ENCODE measurements at regions not wholly inside any gene's neighbourhood (a gene's known extent, or its start where the extent isn't known, plus 50 kb on each side); places are given as distances from the start of the nearest gene placed in this dataset.
"Not testable (repeated sequence)": the region's sequence is repeated elsewhere in the genome, so short reads cannot be mapped to it uniquely, and the experiment has no call there.

GRCh38 chr14:21768116-21768874 lies 94.7 kb upstream of the OR4E1 start:
- no peak overlapping the region for H3K9ac ChIP-seq (ENCODE audit: low read depth, low read length)
- ChIA-PET CTCF (no interaction called here), POLR2A (ENCODE audit: unreplicated experiment) (no interaction called here)
- no peak overlapping the region for H4K8ac ChIP-seq (ENCODE audit: low read depth in 2 of 2, low read length in 2 of 2)
- no peak overlapping the region for H4K91ac ChIP-seq (ENCODE audit: insufficient read depth, low read depth, low read length)
- H3K27ac ChIP-seq (ENCODE audit: insufficient read depth, low read length) = no peak overlapping the region
- no peak overlapping the region for H3K14ac ChIP-seq (replicated peaks; ENCODE audit: low read depth, low read length)
- no CpG with 5 or more reads among the region's 5 CpGs for WGBS, 2 experiments (ENCODE audit: extremely low coverage in 2 of 2, insufficient read length in 1 of 2)
- no TSS peak for BruUV-seq (replicated peaks)
- no peaks in the 10 kb centered on the region for H3K79me1 ChIP-seq (ENCODE audit: low read depth in 1 of 2, low read length in 2 of 2)
- ATAC-seq (ENCODE audit: low read depth) = no peak
- H2BK15ac ChIP-seq (ENCODE audit: low read depth, low read length) = no peak overlapping the region
- H2AK9ac ChIP-seq (replicated peaks; ENCODE audit: low read depth, low read length, poor library complexity) = no peak overlapping the region
- H3K4ac ChIP-seq (ENCODE audit: low read depth, low read length) = no peak overlapping the region
- in situ Hi-C loops (cut with MboI; ENCODE audit: low sequenced_read_pairs) (no loop called here), intact Hi-C loops (cut with micrococcal nuclease) (no loop called here), dilution Hi-C loops (cut with HindIII; ENCODE audit: low sequenced_read_pairs, unreplicated experiment) (no loop called here)
- no peak overlapping the region for H2AFZ ChIP-seq (replicated peaks; ENCODE audit: low read length, poor library complexity)
- H3K9me1 ChIP-seq (ENCODE audit: insufficient read depth, low read length) = no peaks in the 10 kb centered on the region
- H3K56ac ChIP-seq (ENCODE audit: extremely low read depth, insufficient read depth, low read length) = no peak overlapping the region
- H4K5ac ChIP-seq (ENCODE audit: low read depth, low read length) = no peak overlapping the region
- H2BK120ac ChIP-seq (ENCODE audit: low read depth, low read length) = no peak overlapping the region
- H4K20me1 ChIP-seq (ENCODE audit: insufficient read depth, low read length) = no peaks in the 10 kb centered on the region
- no peak overlapping the region for H3K23ac ChIP-seq (ENCODE audit: low read depth, low read length)
- H2BK5ac ChIP-seq (ENCODE audit: low read depth, low read length, poor library complexity, severe bottlenecking) = no peak overlapping the region
- no peak overlapping the region for H3K18ac ChIP-seq (ENCODE audit: low read depth, low read length)
- no peaks in the 10 kb centered on the region for H3K4me1 ChIP-seq (ENCODE audit: control insufficient read depth, insufficient read depth, low read length)
- H2AK5ac ChIP-seq (ENCODE audit: low read depth, low read length) = no peak overlapping the region
- no peak overlapping the region for H3K4me2 ChIP-seq (ENCODE audit: low read depth, low read length)
- H3K9me3 ChIP-seq (ENCODE audit: control insufficient read depth, insufficient read depth, low read length) = no peaks in the 10 kb centered on the region
- no peak for TF ChIP-seq BHLHE40 (IDR thresholded peaks at IDR 0.05; ENCODE audit: low read depth, low read length)
- TF ChIP-seq MAFK (IDR thresholded peaks at IDR 0.05; ENCODE audit: low read depth, low read length) = no peak
- peak; percentile 38 for TF ChIP-seq CTCF (conservative IDR thresholded peaks at IDR 0.05; ENCODE audit: low read depth, low read length)
- no peak overlapping the region for H2BK20ac ChIP-seq (ENCODE audit: low read depth, low read length)
- peak; percentile 1 for DNase-seq
- no peak overlapping the region for H3K4me3 ChIP-seq (ENCODE audit: insufficient read depth, low read depth, low read length)
- H3K27me3 ChIP-seq (ENCODE audit: control insufficient read depth, insufficient read depth, low read length) = no peaks in the 10 kb centered on the region
- H3K36me3 ChIP-seq (ENCODE audit: control insufficient read depth, insufficient read depth, low read length) = no peaks in the 10 kb centered on the region

GRCh38 chr14:21760360-21760759 lies 86.7 kb upstream of the OR4E1 start:
- H4K8ac ChIP-seq (ENCODE audit: low read depth in 2 of 2, low read length in 2 of 2); H4K20me1 ChIP-seq (ENCODE audit: insufficient read depth, low read length); in situ Hi-C loops (cut with MboI; ENCODE audit: low sequenced_read_pairs); intact Hi-C loops (cut with micrococcal nuclease); H2AFZ ChIP-seq (replicated peaks; ENCODE audit: low read length, poor library complexity); H2BK20ac ChIP-seq (ENCODE audit: low read depth, low read length); H3K27me3 ChIP-seq (ENCODE audit: control insufficient read depth, insufficient read depth, low read length); ATAC-seq (ENCODE audit: low read depth); POLR2A ChIA-PET (ENCODE audit: unreplicated experiment); H3K9ac ChIP-seq (ENCODE audit: low read depth, low read length); H3K79me1 ChIP-seq (ENCODE audit: low read depth in 1 of 2, low read length in 2 of 2); H3K23ac ChIP-seq (ENCODE audit: low read depth, low read length); H3K14ac ChIP-seq (replicated peaks; ENCODE audit: low read depth, low read length); H2AK9ac ChIP-seq (replicated peaks; ENCODE audit: low read depth, low read length, poor library complexity); H2BK5ac ChIP-seq (ENCODE audit: low read depth, low read length, poor library complexity, severe bottlenecking); H3K27ac ChIP-seq (ENCODE audit: insufficient read depth, low read length); H3K18ac ChIP-seq (ENCODE audit: low read depth, low read length); H3K9me1 ChIP-seq (ENCODE audit: insufficient read depth, low read length); DNase-seq; H3K36me3 ChIP-seq (ENCODE audit: control insufficient read depth, insufficient read depth, low read length); H2AK5ac ChIP-seq (ENCODE audit: low read depth, low read length); H2BK120ac ChIP-seq (ENCODE audit: low read depth, low read length); H4K91ac ChIP-seq (ENCODE audit: insufficient read depth, low read depth, low read length); H4K5ac ChIP-seq (ENCODE audit: low read depth, low read length); CTCF ChIA-PET; H3K9me3 ChIP-seq (ENCODE audit: control insufficient read depth, insufficient read depth, low read length); H3K56ac ChIP-seq (ENCODE audit: extremely low read depth, insufficient read depth, low read length); H3K4me1 ChIP-seq (ENCODE audit: control insufficient read depth, insufficient read depth, low read length); H3K4me3 ChIP-seq (ENCODE audit: insufficient read depth, low read depth, low read length); H3K4me2 ChIP-seq (ENCODE audit: low read depth, low read length); BruUV-seq (replicated peaks); dilution Hi-C loops (cut with HindIII; ENCODE audit: low sequenced_read_pairs, unreplicated experiment); H3K4ac ChIP-seq (ENCODE audit: low read depth, low read length); H2BK15ac ChIP-seq (ENCODE audit: low read depth, low read length): not testable (repeated sequence)
- WGBS, 2 experiments (ENCODE audit: extremely low coverage in 2 of 2, insufficient read length in 1 of 2) = 50% methylated on average over 2 of the region's 6 CpGs; no CpG with 5 or more reads in 1 of the 2 experiments

Measured in IMR-90 (cell line).